BLaER1 treated with 17β-estradiol and CSF1 and Interleukin-3, amounts not matched to agents 10 nM and 100 nM (cell line): ENCODE measurements at regions not wholly inside any gene's neighbourhood (a gene's known extent, or its start where the extent isn't known, plus 50 kb on each side); places are given as distances from the start of the nearest gene placed in this dataset.
"Not testable (repeated sequence)": the region's sequence is repeated elsewhere in the genome, so short reads cannot be mapped to it uniquely, and the experiment has no call there.

ENCODE experiments used
- H3K27ac ChIP-seq, 11 experiments: shearing (Covaris generic); formaldehyde crosslinking; 2 replicates each; pipeline ENCODE4 v1.8.1; 2022
- H3K27me3 ChIP-seq, 11 experiments: shearing (Covaris generic); formaldehyde crosslinking; 2 replicates each; pipeline ENCODE4 v1.8.1; 2022
- H3K36me3 ChIP-seq, 11 experiments: shearing (Covaris generic); formaldehyde crosslinking; 2 replicates each; pipeline ENCODE4 v1.8.1; 2022
- H3K4me1 ChIP-seq, 10 experiments: shearing (Covaris generic); formaldehyde crosslinking; 2 replicates each; pipeline ENCODE4 v1.8.1; 2022
- H3K4me2 ChIP-seq, 11 experiments: shearing (Covaris generic); formaldehyde crosslinking; 2 replicates each; pipeline ENCODE4 v1.8.1; 2022
- H3K4me3 ChIP-seq, 10 experiments: shearing (Covaris generic); formaldehyde crosslinking; 2 replicates each; pipeline ENCODE4 v1.8.1; 2022
- H3K9ac ChIP-seq, 11 experiments: shearing (Covaris generic); formaldehyde crosslinking; 2 replicates each; pipeline ENCODE4 v1.8.1; 2022
- H3K9me3 ChIP-seq, 11 experiments: shearing (Covaris generic); formaldehyde crosslinking; replicated peaks in 1 of 11; 2 replicates each; pipeline ENCODE4 v1.8.1; 2022
- H4K20me1 ChIP-seq, 11 experiments: shearing (Covaris generic); formaldehyde crosslinking; 2 replicates each; pipeline ENCODE4 v1.8.1; 2022
- Cebpa-rat ChIP-seq, 11 experiments: shearing (Covaris generic); IDR thresholded peaks; 2 replicates each; pipeline ENCODE4 v1.8.1; 2022

- H3K9ac ChIP-seq = no peak overlapping the region
- TF ChIP-seq Cebpa-rat (IDR thresholded peaks at IDR 0.05) = no peak
- no peak overlapping the region for H3K27ac ChIP-seq
- H4K20me1 ChIP-seq = no peaks in the 10 kb centered on the region
- no peak overlapping the region for H3K4me3 ChIP-seq
- no peaks in the 10 kb centered on the region for H3K4me1 ChIP-seq
- no peaks in the 10 kb centered on the region for H3K36me3 ChIP-seq
- no peaks in the 10 kb centered on the region; a peak in 1 of 22 replicates for H3K9me3 ChIP-seq
- H3K4me2 ChIP-seq = no peak overlapping the region
- H3K27me3 ChIP-seq = no peaks in the 10 kb centered on the region
Observed at GRCh38 chr4:106816496-106816895, 219.6 kb downstream of the DKK2 start.

GRCh38 chr4:106810122-106810521, 226.0 kb downstream of the DKK2 start:
- Histone ChIP-seq H3K27me3 (no peaks in the 10 kb centered on the region), H3K4me2 (peak overlapping the region in 3 of 11 experiments; percentile 1 to 55 (median 39); a peak in 2 of 22 replicates), H3K27ac (no peak overlapping the region), H3K9ac (no peak overlapping the region), H3K4me3 (no peak overlapping the region), H3K36me3 (no peaks in the 10 kb centered on the region), H4K20me1 (no peaks in the 10 kb centered on the region), H3K4me1 (peaks cover 0 to 13% (median 6%) of the 10 kb centered on the region in 10 experiments; a peak in 10 of 20 replicates), H3K9me3 (no peaks in the 10 kb centered on the region)
- TF ChIP-seq Cebpa-rat (IDR thresholded peaks at IDR 0.05) = no peak

- Histone ChIP-seq H3K9me3 (no peaks in the 10 kb centered on the region), H3K27me3 (no peaks in the 10 kb centered on the region), H3K4me1 (peaks cover 0 to 13% (median 6%) of the 10 kb centered on the region in 10 experiments; a peak in 10 of 20 replicates), H3K36me3 (no peaks in the 10 kb centered on the region), H3K9ac (no peak overlapping the region), H3K4me3 (no peak overlapping the region), H3K27ac (no peak overlapping the region), H3K4me2 (no peak overlapping the region), H4K20me1 (no peaks in the 10 kb centered on the region)
- TF ChIP-seq Cebpa-rat (IDR thresholded peaks at IDR 0.05) = no peak
Observed at GRCh38 chr4:106809076-106809475, 227.0 kb downstream of the DKK2 start.

- Histone ChIP-seq H3K9me3 (no peaks in the 10 kb centered on the region), H3K4me2 (no peak overlapping the region), H3K27ac (no peak overlapping the region), H3K4me1 (peaks cover 0 to 13% (median 6%) of the 10 kb centered on the region in 10 experiments; a peak in 10 of 20 replicates), H4K20me1 (no peaks in the 10 kb centered on the region), H3K4me3 (no peak overlapping the region), H3K27me3 (no peaks in the 10 kb centered on the region), H3K9ac (no peak overlapping the region), H3K36me3 (no peaks in the 10 kb centered on the region)
- no peak for TF ChIP-seq Cebpa-rat (IDR thresholded peaks at IDR 0.05)
Observed at GRCh38 chr4:106806158-106806797, 229.8 kb downstream of the DKK2 start.

- H3K4me2 ChIP-seq = no peak overlapping the region
- H3K27me3 ChIP-seq = no peaks in the 10 kb centered on the region
Observed at GRCh38 chr4:106803083-106803482, 233.0 kb downstream of the DKK2 start.

GRCh38 chr4:106801386-106801785, 234.7 kb downstream of the DKK2 start:
- Histone ChIP-seq H3K4me3 (no peak overlapping the region), H3K9ac (no peak overlapping the region), H3K4me2 (no peak overlapping the region), H3K9me3 (no peaks in the 10 kb centered on the region), H4K20me1 (no peaks in the 10 kb centered on the region), H3K27ac (no peak overlapping the region), H3K4me1 (no peaks in the 10 kb centered on the region), H3K36me3 (no peaks in the 10 kb centered on the region), H3K27me3 (no peaks in the 10 kb centered on the region)
- TF ChIP-seq Cebpa-rat (IDR thresholded peaks at IDR 0.05) = no peak

More at GRCh38 chr4:106803083-106803482, 233.0 kb downstream of the DKK2 start:
- no peak overlapping the region for H3K27ac ChIP-seq
- no peak overlapping the region for H3K4me3 ChIP-seq
- H3K4me1 ChIP-seq = no peaks in the 10 kb centered on the region
- H3K9me3 ChIP-seq = no peaks in the 10 kb centered on the region
- no peak for TF ChIP-seq Cebpa-rat (IDR thresholded peaks at IDR 0.05)
- no peaks in the 10 kb centered on the region for H3K36me3 ChIP-seq
- H4K20me1 ChIP-seq = no peaks in the 10 kb centered on the region
- no peak overlapping the region for H3K9ac ChIP-seq

- no peaks in the 10 kb centered on the region for H3K36me3 ChIP-seq
- no peak overlapping the region for H3K27ac ChIP-seq
- H3K4me3 ChIP-seq = no peak overlapping the region
- H4K20me1 ChIP-seq = no peaks in the 10 kb centered on the region
- no peaks in the 10 kb centered on the region for H3K27me3 ChIP-seq
- H3K4me2 ChIP-seq = no peak overlapping the region
- no peaks in the 10 kb centered on the region for H3K4me1 ChIP-seq
- no peak for TF ChIP-seq Cebpa-rat (IDR thresholded peaks at IDR 0.05)
- no peak overlapping the region for H3K9ac ChIP-seq
- H3K9me3 ChIP-seq = no peaks in the 10 kb centered on the region
Observed at GRCh38 chr4:106796876-106797275, 239.2 kb downstream of the DKK2 start.

- Histone ChIP-seq H4K20me1 (no peaks in the 10 kb centered on the region), H3K4me3 (no peak overlapping the region), H3K36me3 (no peaks in the 10 kb centered on the region), H3K4me1 (no peaks in the 10 kb centered on the region), H3K27me3 (no peaks in the 10 kb centered on the region), H3K4me2 (no peak overlapping the region), H3K9ac (no peak overlapping the region), H3K9me3 (no peaks in the 10 kb centered on the region), H3K27ac (no peak overlapping the region)
- no peak for TF ChIP-seq Cebpa-rat (IDR thresholded peaks at IDR 0.05)
Observed at GRCh38 chr4:106795326-106795725, 240.8 kb downstream of the DKK2 start.

- Histone ChIP-seq H3K9ac (no peak overlapping the region), H3K36me3 (no peaks in the 10 kb centered on the region), H3K9me3 (peaks cover 0 to 2% (median 0%) of the 10 kb centered on the region in 11 experiments; a peak in 3 of 22 replicates), H3K27ac (no peak overlapping the region), H3K27me3 (no peaks in the 10 kb centered on the region), H3K4me1 (no peaks in the 10 kb centered on the region), H3K4me2 (no peak overlapping the region), H3K4me3 (no peak overlapping the region), H4K20me1 (no peaks in the 10 kb centered on the region)
- TF ChIP-seq Cebpa-rat (IDR thresholded peaks at IDR 0.05) = no peak
Observed at GRCh38 chr4:106793933-106794332, 242.2 kb downstream of the DKK2 start.

- Histone ChIP-seq H3K4me2 (peak overlapping the region in 9 of 11 experiments; percentile 13 to 60 (median 48); a peak in 15 of 22 replicates), H3K27ac (peak overlapping the region in 10 of 11 experiments; percentile 66 to 90 (median 82); a peak in 20 of 22 replicates), H3K9me3 (peaks cover 11 to 58% (median 16%) of the 10 kb centered on the region in 11 experiments; a peak in 20 of 22 replicates), H3K27me3 (no peaks in the 10 kb centered on the region), H4K20me1 (no peaks in the 10 kb centered on the region), H3K4me3 (no peak overlapping the region; a peak in 2 of 20 replicates), H3K9ac (peak overlapping the region in 8 of 11 experiments; percentile 1 to 57 (median 32); a peak in 9 of 22 replicates), H3K36me3 (no peaks in the 10 kb centered on the region), H3K4me1 (peaks cover 13 to 49% (median 33%) of the 10 kb centered on the region in 10 experiments; a peak in 19 of 20 replicates)
- TF ChIP-seq Cebpa-rat (IDR thresholded peaks at IDR 0.05) = peak in 2 of 11 experiments; percentile 79 to 83; a peak in 5 of 22 replicates
Observed at GRCh38 chr4:106775636-106776035, 260.5 kb downstream of the DKK2 start.

GRCh38 chr4:106774055-106774454, 262.1 kb downstream of the DKK2 start:
- not testable (repeated sequence) for H3K36me3 ChIP-seq, H4K20me1 ChIP-seq, H3K27me3 ChIP-seq
- H3K4me1 ChIP-seq = peaks cover 13 to 49% (median 33%) of the 10 kb centered on the region in 10 experiments; a peak in 19 of 20 replicates
- H3K4me3 ChIP-seq = peak overlapping the region in 2 of 10 experiments; percentile 29 to 46; a peak in 3 of 20 replicates
- peak overlapping the region in 7 of 11 experiments; percentile 29 to 74 (median 62); a peak in 13 of 22 replicates for H3K4me2 ChIP-seq
- peak overlapping the region in 9 of 11 experiments; percentile 58 to 90 (median 85); a peak in 17 of 22 replicates for H3K27ac ChIP-seq
- H3K9me3 ChIP-seq = peaks cover 11 to 65% (median 16%) of the 10 kb centered on the region in 11 experiments; a peak in 20 of 22 replicates
- H3K9ac ChIP-seq = peak overlapping the region in 2 of 11 experiments; percentile 8 to 57; a peak in 3 of 22 replicates
